ENCODE measurements at regions not wholly inside any gene's neighbourhood (a gene's known extent, or its start where the extent isn't known, plus 50 kb on each side); places are given as distances from the start of the nearest gene placed in this dataset.
"Not testable (repeated sequence)": the region's sequence is repeated elsewhere in the genome, so short reads cannot be mapped to it uniquely, and the experiment has no call there.

DNA sequence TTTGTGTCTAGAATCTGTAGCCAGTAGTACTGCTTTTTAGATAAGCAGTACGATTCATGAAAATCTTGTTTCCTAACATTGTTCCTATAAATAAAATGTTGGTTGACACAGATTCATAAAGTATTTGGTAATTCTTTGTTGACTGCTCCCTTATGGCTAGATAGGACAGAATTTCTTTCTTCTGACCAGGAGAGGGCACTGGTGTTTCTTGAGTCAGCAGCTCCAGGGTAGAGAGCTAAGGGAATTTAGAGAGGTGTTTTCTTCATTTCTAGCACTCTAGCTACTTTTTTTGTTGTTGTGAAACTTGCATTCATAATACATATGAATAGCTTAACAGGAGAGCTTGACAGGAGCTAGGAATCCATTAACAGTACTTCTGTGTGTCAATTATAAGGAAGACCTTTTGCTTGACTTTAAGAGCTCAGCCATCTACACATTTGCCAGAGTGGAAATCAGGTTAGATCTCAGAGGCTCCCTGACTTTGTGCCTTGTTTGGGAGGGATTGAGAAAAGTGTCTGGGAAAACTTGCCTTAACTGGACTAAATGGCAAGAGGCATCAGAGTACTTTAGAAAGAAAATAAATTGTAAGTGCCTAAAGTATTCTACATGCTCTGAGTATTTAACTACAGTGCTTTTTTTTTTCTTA is 756.1 kb downstream of the SH3BGRL start:
- peak in 2 of 6 experiments; percentile 25 to 27 for TF ChIP-seq CTCF (IDR thresholded peaks at IDR 0.05)
- no peak for TF ChIP-seq POLR2A (IDR thresholded peaks at IDR 0.05)
- H3K4me3 ChIP-seq, result no peak overlapping the region
- no peak overlapping the region for H3K27ac ChIP-seq
- H3K9me3 ChIP-seq, result no peaks in the 10 kb centered on the region
- no peaks in the 10 kb centered on the region for H3K36me3 ChIP-seq
- no peaks in the 10 kb centered on the region for H3K4me1 ChIP-seq
- DNase-seq, result no peak
- H3K27me3 ChIP-seq, result no peaks in the 10 kb centered on the region
- WGBS, 2 donors, result 0 to 21% methylated on average over 1 of the region's 1 CpG
- intact Hi-C loops (cut with DNase I), result no loop called here

- intact Hi-C loops (cut with DNase I), result no loop called here
- H3K4me3 ChIP-seq, result no peak overlapping the region
- H3K36me3 ChIP-seq, result no peaks in the 10 kb centered on the region
- DNase-seq, result no peak
- H3K9me3 ChIP-seq, result no peaks in the 10 kb centered on the region
- no peaks in the 10 kb centered on the region for H3K4me1 ChIP-seq
- no peaks in the 10 kb centered on the region for H3K27me3 ChIP-seq
- no peak overlapping the region for H3K27ac ChIP-seq
- 6 to 11% methylated on average over 1 of the region's 1 CpG for WGBS, 2 donors
- no peak for TF ChIP-seq POLR2A (IDR thresholded peaks at IDR 0.05)
- TF ChIP-seq CTCF (IDR thresholded peaks at IDR 0.05), result no peak
These were observed 758.1 kb downstream of the SH3BGRL start for GRCh38 chrX:81959964-81960363.

DNA sequence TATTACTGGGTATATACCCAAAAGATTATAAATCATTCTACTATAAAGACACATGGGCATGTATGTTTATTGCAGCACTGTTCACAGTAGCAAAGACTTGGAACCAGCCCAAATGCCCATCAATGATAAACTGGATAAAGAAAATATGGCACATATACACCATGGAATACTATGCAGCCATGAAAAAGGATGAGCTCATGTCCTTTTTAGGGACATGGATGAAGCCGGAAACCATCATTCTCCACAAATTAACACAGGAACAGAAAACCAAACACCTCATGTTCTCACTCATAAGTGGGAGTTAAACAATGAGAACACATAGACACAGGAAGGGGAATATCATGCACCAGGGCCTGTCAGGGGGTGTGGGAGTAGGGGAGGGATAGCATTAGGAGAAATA is 772.5 kb downstream of the SH3BGRL start:
- H3K36me3 ChIP-seq; H3K4me3 ChIP-seq; H3K4me1 ChIP-seq; DNase-seq; intact Hi-C loops (cut with DNase I); H3K27me3 ChIP-seq; H3K9me3 ChIP-seq; H3K27ac ChIP-seq: not testable (repeated sequence)
- 75 to 100% methylated on average over 1 of the region's 1 CpG for whole genome bisulfite sequencing, 2 donors

DNA sequence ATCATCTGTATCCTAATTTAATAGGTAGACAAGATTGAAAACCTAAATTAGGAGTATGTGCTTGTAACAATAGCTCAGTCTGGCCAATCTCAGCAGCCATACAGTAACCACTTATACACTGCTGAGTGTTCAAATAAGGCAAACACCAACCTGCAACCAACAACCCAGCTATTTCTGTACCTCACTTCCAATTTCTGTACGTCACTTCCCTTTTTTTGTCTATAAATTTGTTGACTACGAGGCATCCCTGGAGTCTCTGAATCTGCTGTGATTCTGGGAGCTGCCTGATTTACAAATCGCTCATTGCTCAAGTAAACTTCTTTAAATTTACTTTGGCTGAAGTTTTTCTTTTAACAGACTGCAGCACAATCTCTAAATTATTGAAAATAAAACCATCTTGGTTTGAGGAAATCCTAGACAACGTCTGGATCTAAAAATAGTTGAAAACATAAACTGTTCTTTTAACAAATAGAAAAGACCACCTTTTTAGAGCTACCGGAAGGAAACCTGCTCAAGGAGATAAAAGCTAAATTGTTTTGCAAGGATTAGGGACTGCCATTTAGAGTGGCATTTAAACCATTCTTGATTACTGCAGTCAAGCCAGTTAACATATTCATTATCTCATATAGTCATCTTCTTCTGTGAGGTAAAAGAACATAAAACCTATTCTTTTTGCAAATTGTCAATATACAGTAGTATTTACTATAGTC is 778.1 kb downstream of the SH3BGRL start:
- Histone ChIP-seq H3K36me3 (no peaks in the 10 kb centered on the region), H3K9me3 (no peaks in the 10 kb centered on the region), H3K27ac (no peak overlapping the region), H3K4me1 (no peaks in the 10 kb centered on the region), H3K27me3 (no peaks in the 10 kb centered on the region), H3K4me3 (no peak overlapping the region)
- DNase-seq, result no peak
- TF ChIP-seq CTCF (IDR thresholded peaks at IDR 0.05) (no peak), POLR2A (IDR thresholded peaks at IDR 0.05) (no peak)
- intact Hi-C loops (cut with DNase I), result no loop called here
- WGBS, 2 donors, result 55 to 58% methylated on average over 5 of the region's 5 CpGs

DNA sequence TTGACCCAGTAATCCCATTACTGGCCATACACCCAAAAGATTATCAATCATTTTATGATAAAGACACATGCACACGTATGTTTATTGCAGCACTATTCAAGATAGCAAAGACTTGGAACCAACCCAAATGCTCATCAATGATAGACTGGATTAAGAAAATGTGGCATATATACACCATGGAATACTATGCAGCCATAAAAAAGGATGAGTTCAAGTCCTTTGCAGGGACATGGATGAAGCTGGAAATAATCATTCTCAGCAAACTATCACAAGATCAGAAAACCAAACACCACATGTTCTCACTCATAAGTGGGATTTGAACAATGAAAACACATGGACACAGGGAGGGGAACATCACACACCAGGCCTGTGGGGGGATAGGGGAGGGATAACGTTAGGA is 785.3 kb downstream of the SH3BGRL start:
- DNase-seq; H3K4me3 ChIP-seq; H3K36me3 ChIP-seq; H3K9me3 ChIP-seq; intact Hi-C loops (cut with DNase I); H3K27ac ChIP-seq; H3K4me1 ChIP-seq; H3K27me3 ChIP-seq: not testable (repeated sequence)
- 76 to 80% methylated on average over 2 of the region's 2 CpGs for WGBS, 2 donors

- no peak for DNase-seq
- Histone ChIP-seq H3K36me3 (no peaks in the 10 kb centered on the region), H3K27me3 (no peaks in the 10 kb centered on the region), H3K4me1 (no peaks in the 10 kb centered on the region), H3K27ac (no peak overlapping the region), H3K4me3 (no peak overlapping the region), H3K9me3 (no peaks in the 10 kb centered on the region)
- TF ChIP-seq CTCF (IDR thresholded peaks at IDR 0.05), result no peak
- no peak for TF ChIP-seq POLR2A (IDR thresholded peaks at IDR 0.05)
- intact Hi-C loops (cut with DNase I), result no loop called here
- 67% methylated on average over 1 of the region's 5 CpGs; no CpG with 5 or more reads in 1 of the 2 donors for WGBS, 2 donors
These were observed 794.3 kb downstream of the SH3BGRL start for GRCh38 chrX:81996166-81996565.
